ENCODE measurements at regions not wholly inside any gene's neighbourhood (a gene's known extent, or its start where the extent isn't known, plus 50 kb on each side); places are given as distances from the start of the nearest gene placed in this dataset.

DNA sequence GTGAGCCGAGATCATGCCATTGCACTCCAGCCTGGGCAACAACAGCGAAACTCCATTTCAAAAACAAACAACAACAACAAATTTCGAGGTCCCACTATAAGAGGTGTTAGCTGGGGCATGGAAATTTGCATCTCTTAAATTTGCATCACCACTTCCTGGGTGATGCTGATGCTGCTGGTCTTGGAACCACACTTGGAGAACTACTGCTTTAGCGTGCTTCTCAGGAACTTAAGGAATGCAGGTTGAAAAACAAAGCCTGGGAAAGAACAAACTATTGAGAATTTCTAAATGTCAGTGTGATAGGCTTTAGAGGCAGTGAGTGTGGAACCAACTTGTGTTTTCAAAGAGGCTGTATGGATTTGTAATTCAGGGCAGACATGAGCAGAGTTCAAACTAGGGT, 858.4 kb upstream of the ARPP21 start:
- TF ChIP-seq, protein P1, sequence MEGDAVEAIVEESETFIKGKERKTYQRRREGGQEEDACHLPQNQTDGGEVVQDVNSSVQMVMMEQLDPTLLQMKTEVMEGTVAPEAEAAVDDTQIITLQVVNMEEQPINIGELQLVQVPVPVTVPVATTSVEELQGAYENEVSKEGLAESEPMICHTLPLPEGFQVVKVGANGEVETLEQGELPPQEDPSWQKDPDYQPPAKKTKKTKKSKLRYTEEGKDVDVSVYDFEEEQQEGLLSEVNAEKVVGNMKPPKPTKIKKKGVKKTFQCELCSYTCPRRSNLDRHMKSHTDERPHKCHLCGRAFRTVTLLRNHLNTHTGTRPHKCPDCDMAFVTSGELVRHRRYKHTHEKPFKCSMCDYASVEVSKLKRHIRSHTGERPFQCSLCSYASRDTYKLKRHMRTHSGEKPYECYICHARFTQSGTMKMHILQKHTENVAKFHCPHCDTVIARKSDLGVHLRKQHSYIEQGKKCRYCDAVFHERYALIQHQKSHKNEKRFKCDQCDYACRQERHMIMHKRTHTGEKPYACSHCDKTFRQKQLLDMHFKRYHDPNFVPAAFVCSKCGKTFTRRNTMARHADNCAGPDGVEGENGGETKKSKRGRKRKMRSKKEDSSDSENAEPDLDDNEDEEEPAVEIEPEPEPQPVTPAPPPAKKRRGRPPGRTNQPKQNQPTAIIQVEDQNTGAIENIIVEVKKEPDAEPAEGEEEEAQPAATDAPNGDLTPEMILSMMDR (conservative IDR thresholded peaks at IDR 0.05; ENCODE audit: low read depth in 2 of 2), result no peak
- TF ChIP-seq POLR2AphosphoS5 (IDR thresholded peaks at IDR 0.05; ENCODE audit: low read depth) (no peak), EZH2 (IDR thresholded peaks at IDR 0.05; ENCODE audit: low read depth, unreplicated experiment) (no peak), CREB1 (CRISPR knock-in tag; IDR thresholded peaks at IDR 0.05; ENCODE audit: low read depth) (no peak), JUNB (IDR thresholded peaks at IDR 0.05; ENCODE audit: unreplicated experiment) (no peak), EZH2phosphoT487 (IDR thresholded peaks at IDR 0.05; ENCODE audit: unreplicated experiment) (no peak), ZNF331 (CRISPR knock-in tag; IDR thresholded peaks at IDR 0.05; ENCODE audit: low read depth) (no peak)
- TF ChIP-seq, protein P2, sequence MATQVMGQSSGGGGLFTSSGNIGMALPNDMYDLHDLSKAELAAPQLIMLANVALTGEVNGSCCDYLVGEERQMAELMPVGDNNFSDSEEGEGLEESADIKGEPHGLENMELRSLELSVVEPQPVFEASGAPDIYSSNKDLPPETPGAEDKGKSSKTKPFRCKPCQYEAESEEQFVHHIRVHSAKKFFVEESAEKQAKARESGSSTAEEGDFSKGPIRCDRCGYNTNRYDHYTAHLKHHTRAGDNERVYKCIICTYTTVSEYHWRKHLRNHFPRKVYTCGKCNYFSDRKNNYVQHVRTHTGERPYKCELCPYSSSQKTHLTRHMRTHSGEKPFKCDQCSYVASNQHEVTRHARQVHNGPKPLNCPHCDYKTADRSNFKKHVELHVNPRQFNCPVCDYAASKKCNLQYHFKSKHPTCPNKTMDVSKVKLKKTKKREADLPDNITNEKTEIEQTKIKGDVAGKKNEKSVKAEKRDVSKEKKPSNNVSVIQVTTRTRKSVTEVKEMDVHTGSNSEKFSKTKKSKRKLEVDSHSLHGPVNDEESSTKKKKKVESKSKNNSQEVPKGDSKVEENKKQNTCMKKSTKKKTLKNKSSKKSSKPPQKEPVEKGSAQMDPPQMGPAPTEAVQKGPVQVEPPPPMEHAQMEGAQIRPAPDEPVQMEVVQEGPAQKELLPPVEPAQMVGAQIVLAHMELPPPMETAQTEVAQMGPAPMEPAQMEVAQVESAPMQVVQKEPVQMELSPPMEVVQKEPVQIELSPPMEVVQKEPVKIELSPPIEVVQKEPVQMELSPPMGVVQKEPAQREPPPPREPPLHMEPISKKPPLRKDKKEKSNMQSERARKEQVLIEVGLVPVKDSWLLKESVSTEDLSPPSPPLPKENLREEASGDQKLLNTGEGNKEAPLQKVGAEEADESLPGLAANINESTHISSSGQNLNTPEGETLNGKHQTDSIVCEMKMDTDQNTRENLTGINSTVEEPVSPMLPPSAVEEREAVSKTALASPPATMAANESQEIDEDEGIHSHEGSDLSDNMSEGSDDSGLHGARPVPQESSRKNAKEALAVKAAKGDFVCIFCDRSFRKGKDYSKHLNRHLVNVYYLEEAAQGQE (IDR thresholded peaks at IDR 0.05; ENCODE audit: unreplicated experiment), result no peak
- TF ChIP-seq, protein P3, sequence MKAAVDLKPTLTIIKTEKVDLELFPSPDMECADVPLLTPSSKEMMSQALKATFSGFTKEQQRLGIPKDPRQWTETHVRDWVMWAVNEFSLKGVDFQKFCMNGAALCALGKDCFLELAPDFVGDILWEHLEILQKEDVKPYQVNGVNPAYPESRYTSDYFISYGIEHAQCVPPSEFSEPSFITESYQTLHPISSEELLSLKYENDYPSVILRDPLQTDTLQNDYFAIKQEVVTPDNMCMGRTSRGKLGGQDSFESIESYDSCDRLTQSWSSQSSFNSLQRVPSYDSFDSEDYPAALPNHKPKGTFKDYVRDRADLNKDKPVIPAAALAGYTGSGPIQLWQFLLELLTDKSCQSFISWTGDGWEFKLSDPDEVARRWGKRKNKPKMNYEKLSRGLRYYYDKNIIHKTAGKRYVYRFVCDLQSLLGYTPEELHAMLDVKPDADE (IDR thresholded peaks at IDR 0.05), result no peak

All from GM23338 (cell line).